ENCODE measurements at regions not wholly inside any gene's neighbourhood (a gene's known extent, or its start where the extent isn't known, plus 50 kb on each side); places are given as distances from the start of the nearest gene placed in this dataset.
"Not testable (repeated sequence)": the region's sequence is repeated elsewhere in the genome, so short reads cannot be mapped to it uniquely, and the experiment has no call there.

DNA sequence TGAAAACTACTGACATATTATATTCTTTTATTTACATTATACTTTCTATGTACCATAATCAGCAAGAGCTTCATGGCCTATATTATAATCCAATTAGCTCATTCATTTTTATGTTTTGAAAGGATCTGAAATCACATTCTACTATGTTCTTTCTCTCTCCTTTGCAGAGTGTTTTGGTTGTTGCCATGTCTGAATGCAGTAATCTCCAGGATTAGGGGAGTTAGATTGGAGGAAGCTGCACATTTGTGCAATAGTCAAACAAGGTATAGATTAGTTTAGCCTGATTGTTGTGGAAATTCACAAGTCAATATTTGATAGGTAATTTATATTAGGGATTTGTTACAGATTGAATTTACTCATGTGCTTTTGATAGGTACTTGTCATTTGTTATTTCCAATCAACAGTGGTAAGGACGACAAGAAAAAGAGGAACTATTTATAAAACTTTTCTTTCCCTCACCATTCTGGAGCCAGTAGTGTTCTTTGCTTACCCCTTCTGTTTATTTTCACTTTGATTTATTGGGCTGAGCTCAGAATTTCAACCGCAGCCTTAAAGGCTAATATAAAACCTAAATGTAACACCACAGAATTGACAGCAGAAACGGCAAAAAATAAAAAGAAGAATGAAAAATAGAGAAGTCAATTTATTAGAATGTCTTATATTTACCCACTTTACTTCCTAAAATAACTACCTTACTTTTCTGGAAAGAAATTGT, 597.0 kb downstream of the CHSY3 start:
- Histone ChIP-seq H3K4me3 (no peak overlapping the region), H3K27me3 (ENCODE audit: insufficient read depth) (no peaks in the 10 kb centered on the region), H3K79me2 (replicated peaks; ENCODE audit: insufficient read depth) (no peaks in the 10 kb centered on the region), H3F3A (replicated peaks; ENCODE audit: low read depth) (no peaks in the 10 kb centered on the region), H4K20me1 (replicated peaks; ENCODE audit: insufficient read depth) (no peaks in the 10 kb centered on the region), H2AFZ (no peak overlapping the region), H3K9me2 (ENCODE audit: insufficient read depth) (no peaks in the 10 kb centered on the region), H3K36me3 (ENCODE audit: insufficient read depth) (no peaks in the 10 kb centered on the region), H3K27ac (ENCODE audit: low read depth) (no peak overlapping the region), H3K4me2 (no peak overlapping the region), H3K4me1 (ENCODE audit: insufficient read depth) (peaks cover 16% of the 10 kb centered on the region)
- TF ChIP-seq NANOG (IDR thresholded peaks at IDR 0.05; ENCODE audit: borderline replicate concordance) (no peak), POLR2AphosphoS5 (IDR thresholded peaks at IDR 0.05; ENCODE audit: low read depth) (no peak), ETS1 (IDR thresholded peaks at IDR 0.05) (no peak), REST (IDR thresholded peaks at IDR 0.05; ENCODE audit: unreplicated experiment) (no peak), ZNF114 (CRISPR knock-in tag; IDR thresholded peaks at IDR 0.05) (no peak), CREB1 (CRISPR knock-in tag; IDR thresholded peaks at IDR 0.05; ENCODE audit: low read depth) (no peak), EZH2phosphoT487 (IDR thresholded peaks at IDR 0.05; ENCODE audit: unreplicated experiment) (no peak), ZNF331 (CRISPR knock-in tag; IDR thresholded peaks at IDR 0.05; ENCODE audit: low read depth) (no peak), JUNB (IDR thresholded peaks at IDR 0.05; ENCODE audit: unreplicated experiment) (no peak)
- peaks cover 12% of the 10 kb centered on the region; the same call in 2 of the 3 replicates for H3K4me1 Mint-ChIP-seq
- no peaks in the 10 kb centered on the region for H3K27me3 Mint-ChIP-seq (ENCODE audit: insufficient read depth, low read depth, poor library complexity)
- no peak for DNase-seq (ENCODE audit: low spot score)
- peaks cover 3% of the 10 kb centered on the region; the same call in 2 of the 3 replicates for H3K9me3 Mint-ChIP-seq
- no peaks in the 10 kb centered on the region for H3K36me3 Mint-ChIP-seq (ENCODE audit: low read depth)
- no peak overlapping the region for H3K4me3 Mint-ChIP-seq
- ATAC-seq: no peak
- no peak overlapping the region for H3K27ac Mint-ChIP-seq

DNA sequence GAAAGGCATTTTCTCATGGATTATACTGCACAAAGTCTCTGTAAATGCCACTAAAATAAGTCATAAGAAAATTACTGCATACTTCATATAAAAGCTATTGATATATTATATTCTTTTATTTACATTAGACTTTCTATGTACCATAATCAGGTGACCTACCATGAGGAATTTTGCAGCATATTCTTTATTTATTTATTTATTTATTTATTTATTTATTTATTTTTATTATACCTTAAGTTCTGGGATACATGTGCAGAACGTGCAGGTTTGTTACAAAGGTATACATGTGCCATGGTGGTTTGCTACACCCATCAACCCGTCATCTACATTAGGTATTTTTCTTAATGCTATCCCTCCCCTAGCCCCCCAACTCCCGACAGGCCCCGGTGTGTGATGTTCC, 596.2 kb downstream of the CHSY3 start:
- DNase-seq (ENCODE audit: low spot score); H3K27ac Mint-ChIP-seq; H3K9me3 Mint-ChIP-seq; H3K36me3 Mint-ChIP-seq (ENCODE audit: low read depth); H3K79me2 ChIP-seq (replicated peaks; ENCODE audit: insufficient read depth); H3K9me2 ChIP-seq (ENCODE audit: insufficient read depth); H3K4me3 ChIP-seq; H3K27me3 Mint-ChIP-seq (ENCODE audit: insufficient read depth, low read depth, poor library complexity); H3K36me3 ChIP-seq (ENCODE audit: insufficient read depth); H3F3A ChIP-seq (replicated peaks; ENCODE audit: low read depth); H3K4me3 Mint-ChIP-seq; H3K27me3 ChIP-seq (ENCODE audit: insufficient read depth); H4K20me1 ChIP-seq (replicated peaks; ENCODE audit: insufficient read depth); H3K4me2 ChIP-seq; ATAC-seq; H3K27ac ChIP-seq (ENCODE audit: low read depth); H2AFZ ChIP-seq: not testable (repeated sequence)
- H3K4me1 ChIP-seq (ENCODE audit: insufficient read depth): peaks cover 16% of the 10 kb centered on the region
- peaks cover 12% of the 10 kb centered on the region; the same call in 2 of the 3 replicates for H3K4me1 Mint-ChIP-seq

Data from GM23338 (cell line).